DND-41 (cell line): ENCODE measurements at regions not wholly inside any gene's neighbourhood (a gene's known extent, or its start where the extent isn't known, plus 50 kb on each side); places are given as distances from the start of the nearest gene placed in this dataset.
A peak's percentile ranks its signal among the peaks of the same experiment; 100 is the strongest.
"Not testable (repeated sequence)": the region's sequence is repeated elsewhere in the genome, so short reads cannot be mapped to it uniquely, and the experiment has no call there.

ENCODE experiments used
- ATAC-seq: fragments of 200-7000 bp; cut with Tn5 transposase; 3 replicates; pipeline ENCODE4 v1.9.1; 2021; ENCODE audit warnings: low read depth; ENCODE audit not compliant: insufficient read depth
- DNase-seq: peaks from one replicate; pipeline ENCODE4 v3.0.0-alpha.2; 2020
- H2AFZ ChIP-seq: 2 replicates; pipeline ENCODE4 v1.6.0; 2012; ENCODE audit warnings: low read depth, low read length
- H3K27ac ChIP-seq: 2 replicates; pipeline ENCODE4 v1.5.1; 2012; ENCODE audit warnings: low read length, inconsistent platforms
- H3K27me3 ChIP-seq: fragments of 200-600 bp; sonication (generic); 2 replicates; pipeline ENCODE4 v1.6.0; 2012; ENCODE audit warnings: low read length, mild to moderate bottlenecking, inconsistent platforms; ENCODE audit not compliant: insufficient read depth, poor library complexity
- H3K36me3 ChIP-seq: 2 replicates; pipeline ENCODE4 v1.5.1; 2012; ENCODE audit warnings: low read length, inconsistent platforms; ENCODE audit not compliant: insufficient read depth
- H3K4me1 ChIP-seq: 2 replicates; pipeline ENCODE4 v1.5.1; 2012; ENCODE audit warnings: mild to moderate bottlenecking, low read length; ENCODE audit not compliant: insufficient read depth
- H3K4me2 ChIP-seq: 2 replicates; pipeline ENCODE4 v1.6.0; 2012; ENCODE audit warnings: mild to moderate bottlenecking, moderate library complexity, low read length, inconsistent platforms; ENCODE audit not compliant: insufficient read depth
- H3K4me3 ChIP-seq, 2 experiments: fragments of 200-600 bp in 1 of 2; shearing (Covaris generic) in 1 of 2; 2 replicates each; pipeline ENCODE4 v1.5.1; 2012 to 2016; ENCODE audit warnings: inconsistent platforms in 2 of 2, low read length in 2 of 2, mild to moderate bottlenecking in 2 of 2, low read depth in 1 of 2, moderate library complexity in 1 of 2
- H3K79me2 ChIP-seq: 2 replicates; pipeline ENCODE4 v1.6.0; 2012; ENCODE audit warnings: low read length, inconsistent platforms; ENCODE audit not compliant: insufficient read depth
- H3K9ac ChIP-seq: 2 replicates; pipeline ENCODE4 v1.6.0; 2012; ENCODE audit warnings: low read depth, mild to moderate bottlenecking, inconsistent platforms, low read length, moderate library complexity
- H3K9me3 ChIP-seq: 2 replicates; pipeline ENCODE4 v1.5.1; 2012; ENCODE audit warnings: low read length, moderate library complexity, mild to moderate bottlenecking, inconsistent platforms; ENCODE audit not compliant: insufficient read depth, severe bottlenecking
- H4K20me1 ChIP-seq: 2 replicates; pipeline ENCODE4 v1.6.0; 2012; ENCODE audit warnings: low read length; ENCODE audit not compliant: insufficient read depth
- EZH2 ChIP-seq: IDR thresholded peaks from 3 replicates; pipeline ENCODE4 v1.6.1; 2012; ENCODE audit warnings: borderline replicate concordance, low read depth, mild to moderate bottlenecking, moderate library complexity, low read length, inconsistent platforms; ENCODE audit not compliant: severe bottlenecking
- TF ChIP-seq, protein P1 (sequence below): IDR thresholded peaks from 2 replicates; pipeline ENCODE4 v1.5.1; 2012; ENCODE audit warnings: borderline replicate concordance, low read length, moderate library complexity, mild to moderate bottlenecking; ENCODE audit not compliant: poor library complexity, severe bottlenecking; ENCODE audit errors: extremely low read depth

DNA sequence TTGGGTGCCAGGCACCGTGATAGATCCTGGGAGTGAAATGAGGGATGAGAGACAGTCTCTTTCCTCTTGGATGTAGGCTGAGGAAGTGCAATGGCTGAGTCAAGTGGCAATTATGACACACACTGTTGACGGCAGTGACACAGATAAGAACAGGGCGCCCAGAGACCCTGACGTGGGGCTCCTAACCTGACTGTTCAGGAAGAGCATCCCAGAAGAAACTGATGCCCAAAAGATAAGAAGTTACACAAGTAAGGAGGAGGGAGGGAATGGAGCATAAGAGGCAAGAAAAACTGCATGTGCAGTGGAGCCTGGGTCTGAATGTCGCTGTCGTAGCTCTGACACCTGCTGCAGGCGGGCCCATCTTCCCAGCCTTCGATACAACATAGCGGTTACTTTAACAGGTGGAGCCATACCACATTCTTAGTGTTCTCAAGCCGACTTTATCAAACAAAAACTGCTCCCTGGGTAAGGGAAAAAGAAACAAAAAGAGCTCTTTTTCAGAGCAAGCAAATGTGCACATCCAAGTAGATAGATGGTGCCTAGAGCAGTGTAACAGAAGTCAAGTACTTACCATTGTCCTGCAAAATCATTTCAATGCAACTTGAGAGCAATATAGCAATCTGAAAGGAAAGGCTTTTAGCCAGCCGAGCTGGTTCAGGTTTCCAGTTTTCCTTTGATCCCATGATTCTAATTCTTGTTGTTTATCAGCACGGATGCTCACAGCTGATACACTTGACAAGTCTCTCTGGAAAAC lies 463.9 kb upstream of the JARID2 start:
- Histone ChIP-seq H3K4me1 (peaks cover 5% of the 10 kb centered on the region; the same call in 1 of the 2 replicates), H3K27ac (no peak overlapping the region), H3K27me3 (no peaks in the 10 kb centered on the region), H2AFZ (no peak overlapping the region), H3K79me2 (no peaks in the 10 kb centered on the region), H3K4me2 (no peak overlapping the region), H3K36me3 (no peaks in the 10 kb centered on the region), H4K20me1 (no peaks in the 10 kb centered on the region), H3K9me3 (no peaks in the 10 kb centered on the region), H3K4me3 (no peak overlapping the region), H3K9ac (no peak overlapping the region)
- ATAC-seq = no peak; the same call in 2 of the 3 replicates
- TF ChIP-seq EZH2 = no peak
- TF ChIP-seq, protein P1, sequence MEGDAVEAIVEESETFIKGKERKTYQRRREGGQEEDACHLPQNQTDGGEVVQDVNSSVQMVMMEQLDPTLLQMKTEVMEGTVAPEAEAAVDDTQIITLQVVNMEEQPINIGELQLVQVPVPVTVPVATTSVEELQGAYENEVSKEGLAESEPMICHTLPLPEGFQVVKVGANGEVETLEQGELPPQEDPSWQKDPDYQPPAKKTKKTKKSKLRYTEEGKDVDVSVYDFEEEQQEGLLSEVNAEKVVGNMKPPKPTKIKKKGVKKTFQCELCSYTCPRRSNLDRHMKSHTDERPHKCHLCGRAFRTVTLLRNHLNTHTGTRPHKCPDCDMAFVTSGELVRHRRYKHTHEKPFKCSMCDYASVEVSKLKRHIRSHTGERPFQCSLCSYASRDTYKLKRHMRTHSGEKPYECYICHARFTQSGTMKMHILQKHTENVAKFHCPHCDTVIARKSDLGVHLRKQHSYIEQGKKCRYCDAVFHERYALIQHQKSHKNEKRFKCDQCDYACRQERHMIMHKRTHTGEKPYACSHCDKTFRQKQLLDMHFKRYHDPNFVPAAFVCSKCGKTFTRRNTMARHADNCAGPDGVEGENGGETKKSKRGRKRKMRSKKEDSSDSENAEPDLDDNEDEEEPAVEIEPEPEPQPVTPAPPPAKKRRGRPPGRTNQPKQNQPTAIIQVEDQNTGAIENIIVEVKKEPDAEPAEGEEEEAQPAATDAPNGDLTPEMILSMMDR = no peak
- no peak for DNase-seq

DNA sequence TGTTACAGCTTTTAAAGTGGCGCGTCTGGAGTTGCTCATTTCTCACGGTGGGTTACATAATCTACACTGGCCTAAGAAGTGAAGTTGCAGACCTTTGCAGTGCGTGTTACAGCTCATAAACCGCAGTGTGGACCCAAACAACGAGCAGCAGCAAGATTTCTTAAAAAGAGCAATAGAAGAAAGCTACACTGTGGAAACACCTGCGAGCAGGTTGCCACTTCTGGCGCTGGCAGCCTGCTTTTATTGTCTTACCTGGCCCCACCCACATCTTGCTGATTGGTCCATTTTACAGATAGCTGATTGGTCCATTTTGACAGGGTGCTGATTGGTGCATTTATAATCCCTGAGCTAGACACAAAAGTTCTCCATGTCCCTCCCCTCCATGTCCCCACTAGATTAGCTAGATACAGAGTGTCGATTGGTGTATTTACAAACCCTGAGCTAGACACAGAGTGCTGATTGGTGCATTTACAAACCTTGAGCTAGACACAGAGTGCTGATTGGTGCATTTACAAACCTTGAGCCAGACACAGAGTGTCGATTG lies 462.9 kb upstream of the JARID2 start:
- ATAC-seq = not testable (repeated sequence)

DNA sequence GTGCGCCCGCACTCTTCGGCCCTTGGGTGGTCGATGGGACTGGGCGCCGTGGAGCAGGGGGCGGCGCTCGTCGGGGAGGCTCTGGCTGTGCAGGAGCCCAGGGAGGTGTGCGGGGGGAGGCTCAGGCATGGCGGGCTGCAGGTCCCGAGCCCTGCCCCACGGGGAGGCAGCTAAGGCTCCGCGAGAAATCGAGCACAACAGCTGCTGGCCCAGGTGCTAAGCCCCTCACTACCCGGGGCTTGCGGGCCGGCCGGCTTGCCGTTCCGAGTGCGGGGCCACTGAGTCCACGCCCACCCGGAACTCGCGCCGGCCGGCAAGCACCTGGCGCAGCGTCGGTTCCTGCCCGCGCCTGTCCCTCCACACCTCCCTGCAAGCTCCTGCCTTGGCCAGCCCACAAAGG lies 462.3 kb upstream of the JARID2 start:
- H3K27ac ChIP-seq = no peak overlapping the region
- no peak for ATAC-seq
- H3K4me2 ChIP-seq = no peak overlapping the region
- no peaks in the 10 kb centered on the region for H3K27me3 ChIP-seq
- H3K4me3 ChIP-seq = no peak overlapping the region
- H3K79me2 ChIP-seq = no peaks in the 10 kb centered on the region
- H4K20me1 ChIP-seq = no peaks in the 10 kb centered on the region
- H3K9me3 ChIP-seq = no peaks in the 10 kb centered on the region
- TF ChIP-seq, protein P1 = no peak
- no peak for TF ChIP-seq EZH2
- no peaks in the 10 kb centered on the region for H3K36me3 ChIP-seq
- H2AFZ ChIP-seq = no peak overlapping the region
- peaks cover 5% of the 10 kb centered on the region; the same call in 1 of the 2 replicates for H3K4me1 ChIP-seq
- no peak overlapping the region for H3K9ac ChIP-seq
- no peak for DNase-seq

More for the DNA sequence above, 462.9 kb upstream of the JARID2 start:
- H3K36me3 ChIP-seq, H3K9ac ChIP-seq, H3K4me3 ChIP-seq, H3K27ac ChIP-seq, H3K9me3 ChIP-seq, H3K4me2 ChIP-seq, H3K4me1 ChIP-seq, H2AFZ ChIP-seq, DNase-seq, H3K79me2 ChIP-seq, H3K27me3 ChIP-seq, H4K20me1 ChIP-seq: not testable (repeated sequence)

DNA sequence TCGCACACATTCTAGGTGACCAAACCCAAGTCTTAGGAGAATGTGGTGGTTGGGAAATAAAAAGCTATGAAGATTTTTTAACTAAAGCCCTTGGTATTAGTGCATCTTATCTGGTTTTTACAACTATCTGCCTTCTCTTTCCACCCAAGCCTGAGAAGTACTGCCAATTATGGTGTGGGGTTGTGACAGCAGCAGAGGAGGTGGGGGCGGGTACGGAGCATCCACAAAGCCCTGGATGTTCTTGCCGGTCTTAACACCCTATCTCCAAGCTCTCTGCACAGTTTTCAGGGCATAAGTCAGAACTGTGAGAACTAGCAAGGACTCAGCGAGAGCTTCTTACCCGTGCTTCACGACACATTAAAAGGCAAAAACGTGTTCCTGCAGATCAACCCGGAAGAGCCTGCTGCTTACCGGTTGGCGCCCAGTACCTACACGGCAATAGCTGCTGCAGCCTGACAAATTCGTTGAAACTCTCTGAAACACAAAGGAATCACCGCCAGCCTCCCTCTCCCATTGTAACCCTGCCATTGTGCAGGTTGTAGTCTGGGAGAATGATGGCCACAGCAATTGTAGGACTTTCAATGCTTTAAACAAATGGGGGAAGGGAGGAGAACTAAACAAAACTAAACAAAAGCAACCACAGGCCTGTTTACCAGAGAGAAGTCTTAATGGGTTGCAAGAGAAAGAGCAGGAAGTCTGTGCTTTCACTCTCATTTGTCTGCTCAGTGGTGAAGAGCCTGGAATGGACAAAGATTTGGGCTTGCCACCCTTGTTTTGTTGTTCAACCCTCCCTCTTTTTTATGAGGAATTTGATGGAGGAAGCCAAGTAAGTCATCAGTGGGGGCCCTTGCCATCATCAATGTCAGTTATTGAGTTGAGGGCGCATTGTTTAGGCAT lies 461.0 kb upstream of the JARID2 start:
- Histone ChIP-seq H3K36me3 (no peaks in the 10 kb centered on the region), H3K4me3 (no peak overlapping the region), H3K9me3 (no peaks in the 10 kb centered on the region), H2AFZ (peak overlapping the region; percentile 64), H3K27ac (no peak overlapping the region), H4K20me1 (no peaks in the 10 kb centered on the region), H3K79me2 (no peaks in the 10 kb centered on the region), H3K4me2 (no peak overlapping the region), H3K4me1 (peaks cover 5% of the 10 kb centered on the region; the same call in 1 of the 2 replicates), H3K9ac (no peak overlapping the region), H3K27me3 (no peaks in the 10 kb centered on the region)
- DNase-seq (no peak), ATAC-seq (peak; percentile 48; the same call in 1 of the 3 replicates)
- TF ChIP-seq, protein P1 = no peak
- no peak for TF ChIP-seq EZH2
